Glutamatergic neuron (in vitro differentiated cells): ENCODE measurements at regions not wholly inside any gene's neighbourhood (a gene's known extent, or its start where the extent isn't known, plus 50 kb on each side); places are given as distances from the start of the nearest gene placed in this dataset.

ENCODE experiments used
- DNase-seq: peaks from one replicate; pipeline ENCODE4 v3.0.0; 2022
- H3K27ac Mint-ChIP-seq: one replicate; pipeline ENCODE4 v1.8.0; 2020; ENCODE audit warnings: mild to moderate bottlenecking, mixed read lengths, inconsistent platforms; ENCODE audit not compliant: unreplicated experiment
- H3K27me3 Mint-ChIP-seq: one replicate; pipeline ENCODE4 v1.8.0; 2020; ENCODE audit warnings: mild to moderate bottlenecking, moderate library complexity, mixed read lengths, inconsistent platforms; ENCODE audit not compliant: unreplicated experiment
- H3K36me3 Mint-ChIP-seq: one replicate; pipeline ENCODE4 v1.8.0; 2020; ENCODE audit warnings: mild to moderate bottlenecking, mixed read lengths, inconsistent platforms; ENCODE audit not compliant: unreplicated experiment
- H3K4me1 Mint-ChIP-seq: one replicate; pipeline ENCODE4 v1.8.0; 2020; ENCODE audit warnings: mild to moderate bottlenecking, low read depth, mixed read lengths, inconsistent platforms; ENCODE audit not compliant: unreplicated experiment
- H3K4me3 Mint-ChIP-seq: one replicate; pipeline ENCODE4 v1.8.0; 2020; ENCODE audit warnings: mild to moderate bottlenecking, mixed read lengths, inconsistent platforms; ENCODE audit not compliant: unreplicated experiment
- H3K9me3 Mint-ChIP-seq: one replicate; pipeline ENCODE4 v1.8.0; 2020; ENCODE audit warnings: mild to moderate bottlenecking, moderate library complexity, mixed read lengths, inconsistent platforms; ENCODE audit not compliant: unreplicated experiment
- TF ChIP-seq, protein P1 (sequence below): fragments of 200-600 bp; sonication (generic); IDR thresholded peaks from one replicate; pipeline ENCODE4 v1.5.0; 2021; ENCODE audit not compliant: partially characterized antibody, unreplicated experiment

DNA sequence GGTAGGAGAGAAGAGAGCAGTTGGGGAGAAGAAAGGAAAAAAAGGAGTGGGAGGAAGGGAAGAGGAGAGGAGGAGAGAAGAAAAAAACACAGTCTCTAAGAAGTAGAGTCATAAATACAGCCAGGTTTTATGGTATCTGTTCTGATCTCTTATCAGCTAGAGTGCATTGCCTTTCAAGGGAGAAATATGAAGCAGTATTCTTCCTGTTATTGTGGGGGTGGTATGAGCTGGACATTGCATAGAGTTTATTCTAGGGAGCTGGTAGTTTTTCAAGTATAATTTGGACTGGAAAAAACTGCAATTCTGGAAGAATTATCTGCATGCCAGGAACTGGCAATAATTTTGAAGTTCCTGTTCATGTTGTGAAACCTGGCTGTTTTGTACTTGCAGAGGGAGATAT, 54.9 kb upstream of the TAB3 start:
- H3K4me3 Mint-ChIP-seq = no peak overlapping the region
- no peaks in the 10 kb centered on the region for H3K9me3 Mint-ChIP-seq
- no peaks in the 10 kb centered on the region for H3K36me3 Mint-ChIP-seq
- H3K27me3 Mint-ChIP-seq = no peaks in the 10 kb centered on the region
- DNase-seq = no peak
- H3K4me1 Mint-ChIP-seq = no peaks in the 10 kb centered on the region
- H3K27ac Mint-ChIP-seq = no peak overlapping the region
- TF ChIP-seq, protein P1, sequence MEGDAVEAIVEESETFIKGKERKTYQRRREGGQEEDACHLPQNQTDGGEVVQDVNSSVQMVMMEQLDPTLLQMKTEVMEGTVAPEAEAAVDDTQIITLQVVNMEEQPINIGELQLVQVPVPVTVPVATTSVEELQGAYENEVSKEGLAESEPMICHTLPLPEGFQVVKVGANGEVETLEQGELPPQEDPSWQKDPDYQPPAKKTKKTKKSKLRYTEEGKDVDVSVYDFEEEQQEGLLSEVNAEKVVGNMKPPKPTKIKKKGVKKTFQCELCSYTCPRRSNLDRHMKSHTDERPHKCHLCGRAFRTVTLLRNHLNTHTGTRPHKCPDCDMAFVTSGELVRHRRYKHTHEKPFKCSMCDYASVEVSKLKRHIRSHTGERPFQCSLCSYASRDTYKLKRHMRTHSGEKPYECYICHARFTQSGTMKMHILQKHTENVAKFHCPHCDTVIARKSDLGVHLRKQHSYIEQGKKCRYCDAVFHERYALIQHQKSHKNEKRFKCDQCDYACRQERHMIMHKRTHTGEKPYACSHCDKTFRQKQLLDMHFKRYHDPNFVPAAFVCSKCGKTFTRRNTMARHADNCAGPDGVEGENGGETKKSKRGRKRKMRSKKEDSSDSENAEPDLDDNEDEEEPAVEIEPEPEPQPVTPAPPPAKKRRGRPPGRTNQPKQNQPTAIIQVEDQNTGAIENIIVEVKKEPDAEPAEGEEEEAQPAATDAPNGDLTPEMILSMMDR = no peak

DNA sequence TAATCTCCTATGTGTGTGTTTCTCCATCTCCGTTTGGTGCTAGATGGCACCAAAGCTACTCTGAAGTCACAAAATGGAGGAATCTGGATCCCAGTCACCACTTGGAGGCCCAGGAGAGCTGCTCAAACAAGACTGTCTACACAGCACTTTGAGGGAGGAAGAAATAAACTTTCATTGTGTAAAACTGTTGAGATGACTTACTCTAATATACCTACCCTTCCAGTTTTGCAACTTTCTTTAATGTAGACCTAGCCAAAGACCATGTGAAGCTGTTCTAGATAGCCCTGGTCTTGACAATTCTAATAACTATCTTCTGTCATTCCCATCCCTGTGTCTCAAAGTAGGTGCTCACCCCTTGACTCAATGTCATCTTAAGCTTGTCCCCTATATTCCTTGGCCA, 52.8 kb upstream of the TAB3 start:
- Mint-ChIP-seq H3K27me3 (no peaks in the 10 kb centered on the region), H3K9me3 (no peaks in the 10 kb centered on the region), H3K36me3 (no peaks in the 10 kb centered on the region), H3K4me3 (no peak overlapping the region), H3K4me1 (no peaks in the 10 kb centered on the region), H3K27ac (no peak overlapping the region)
- DNase-seq = no peak
- TF ChIP-seq, protein P1 = no peak

DNA sequence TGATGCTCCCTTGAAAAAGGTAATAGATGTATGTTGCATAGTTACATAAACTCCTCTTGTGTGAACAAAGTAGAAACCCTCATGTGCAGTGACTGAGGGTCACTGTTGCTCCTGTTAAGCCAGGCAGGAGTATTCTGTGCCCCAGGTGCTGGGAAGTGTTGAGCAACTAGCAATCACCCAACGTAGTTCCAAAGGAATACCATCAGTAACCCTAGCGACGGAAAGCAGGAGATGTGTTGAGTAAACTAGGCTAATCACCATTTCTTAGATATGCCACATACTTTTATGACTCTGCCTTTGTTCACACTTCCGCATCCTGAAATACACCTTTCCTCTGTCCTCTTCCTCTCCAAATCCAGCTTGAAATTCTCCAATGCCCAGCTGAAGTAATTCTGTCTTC, 50.9 kb upstream of the TAB3 start:
- H3K27ac Mint-ChIP-seq = no peak overlapping the region
- TF ChIP-seq, protein P1 = no peak
- no peaks in the 10 kb centered on the region for H3K9me3 Mint-ChIP-seq
- DNase-seq = no peak
- H3K36me3 Mint-ChIP-seq = no peaks in the 10 kb centered on the region
- H3K4me3 Mint-ChIP-seq = no peak overlapping the region
- no peaks in the 10 kb centered on the region for H3K27me3 Mint-ChIP-seq
- H3K4me1 Mint-ChIP-seq = no peaks in the 10 kb centered on the region
